ENCODE measurements at regions not wholly inside any gene's neighbourhood (a gene's known extent, or its start where the extent isn't known, plus 50 kb on each side); places are given as distances from the start of the nearest gene placed in this dataset.
"Not testable (repeated sequence)": the region's sequence is repeated elsewhere in the genome, so short reads cannot be mapped to it uniquely, and the experiment has no call there.

DNA sequence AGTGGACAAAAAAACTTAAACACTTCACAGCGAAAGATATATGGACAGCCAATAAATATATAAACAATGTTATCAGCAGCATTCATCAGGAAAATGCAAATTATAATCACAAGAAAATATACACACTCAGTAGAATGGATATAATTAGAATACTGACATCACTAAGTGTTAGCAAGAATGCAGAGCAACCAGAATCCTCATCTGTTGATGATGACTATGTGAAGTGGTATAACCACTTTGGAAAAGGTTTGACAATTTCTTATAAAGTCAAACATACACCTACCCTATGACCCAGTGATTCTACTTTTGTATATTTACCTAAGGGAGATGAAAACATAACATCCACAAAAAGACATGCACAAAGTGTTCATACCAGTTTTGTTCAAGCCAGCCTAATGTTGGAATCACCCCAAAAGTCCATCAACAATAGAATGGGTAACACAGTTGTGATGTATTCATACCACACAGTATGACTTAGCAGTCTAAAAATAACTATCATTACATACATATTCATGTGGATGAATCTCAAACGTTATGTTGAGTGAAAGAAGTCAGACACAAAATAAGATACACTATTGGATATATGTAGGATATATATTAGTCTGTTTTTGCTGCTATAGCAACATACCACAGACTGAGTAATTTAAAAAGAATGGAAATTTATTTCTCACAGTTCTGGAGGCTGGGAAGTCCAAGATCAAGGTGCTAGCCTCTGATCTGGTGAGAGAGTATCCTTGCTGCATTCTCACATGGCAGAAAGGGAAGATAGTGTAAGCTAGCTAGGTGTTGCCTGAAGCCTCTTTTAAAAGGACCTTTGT, 148.8 kb upstream of the ADAMTSL1 start:
- no peaks in the 10 kb centered on the region for H3K27me3 Mint-ChIP-seq (ENCODE audit: low read depth, unreplicated experiment)
- no peaks in the 10 kb centered on the region for H3K4me1 ChIP-seq (ENCODE audit: insufficient read depth, low read length)
- H3K27ac ChIP-seq (ENCODE audit: low read depth, low read length) = peak overlapping the region; percentile 5
- no peak overlapping the region for H3K4me3 ChIP-seq (ENCODE audit: insufficient read depth, low read depth, low read length)
- DNase-seq (ENCODE audit: low read depth) = peak; percentile 29
- H3K27ac Mint-ChIP-seq (ENCODE audit: unreplicated experiment) = no peak overlapping the region
- H3K36me3 Mint-ChIP-seq (ENCODE audit: low read depth, unreplicated experiment) = no peaks in the 10 kb centered on the region
- H3K36me3 ChIP-seq (ENCODE audit: insufficient read depth, low read length) = no peaks in the 10 kb centered on the region
- no peak for FAIRE-seq
- H3K27me3 ChIP-seq (ENCODE audit: insufficient read depth, low read length) = no peaks in the 10 kb centered on the region
- peaks cover 9% of the 10 kb centered on the region for H3K9me3 Mint-ChIP-seq (ENCODE audit: unreplicated experiment)
- TF ChIP-seq, protein P1, sequence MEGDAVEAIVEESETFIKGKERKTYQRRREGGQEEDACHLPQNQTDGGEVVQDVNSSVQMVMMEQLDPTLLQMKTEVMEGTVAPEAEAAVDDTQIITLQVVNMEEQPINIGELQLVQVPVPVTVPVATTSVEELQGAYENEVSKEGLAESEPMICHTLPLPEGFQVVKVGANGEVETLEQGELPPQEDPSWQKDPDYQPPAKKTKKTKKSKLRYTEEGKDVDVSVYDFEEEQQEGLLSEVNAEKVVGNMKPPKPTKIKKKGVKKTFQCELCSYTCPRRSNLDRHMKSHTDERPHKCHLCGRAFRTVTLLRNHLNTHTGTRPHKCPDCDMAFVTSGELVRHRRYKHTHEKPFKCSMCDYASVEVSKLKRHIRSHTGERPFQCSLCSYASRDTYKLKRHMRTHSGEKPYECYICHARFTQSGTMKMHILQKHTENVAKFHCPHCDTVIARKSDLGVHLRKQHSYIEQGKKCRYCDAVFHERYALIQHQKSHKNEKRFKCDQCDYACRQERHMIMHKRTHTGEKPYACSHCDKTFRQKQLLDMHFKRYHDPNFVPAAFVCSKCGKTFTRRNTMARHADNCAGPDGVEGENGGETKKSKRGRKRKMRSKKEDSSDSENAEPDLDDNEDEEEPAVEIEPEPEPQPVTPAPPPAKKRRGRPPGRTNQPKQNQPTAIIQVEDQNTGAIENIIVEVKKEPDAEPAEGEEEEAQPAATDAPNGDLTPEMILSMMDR (IDR thresholded peaks at IDR 0.05; ENCODE audit: insufficient read depth, low read depth, low read length) = no peak
- TF ChIP-seq EZH2 (IDR thresholded peaks at IDR 0.05; ENCODE audit: insufficient read depth, low read length) = no peak
- H4K20me1 ChIP-seq (ENCODE audit: insufficient read depth, low read length) = no peaks in the 10 kb centered on the region
- H3K9ac ChIP-seq (ENCODE audit: low read length) = no peak overlapping the region
- no peak overlapping the region for H2AFZ ChIP-seq (ENCODE audit: low read depth, low read length)
- no peak overlapping the region for H3K4me3 Mint-ChIP-seq (ENCODE audit: unreplicated experiment)
- H3K4me2 ChIP-seq (ENCODE audit: low read length) = no peak overlapping the region
- H3K9me3 ChIP-seq (ENCODE audit: insufficient read depth, low read depth, low read length) = no peaks in the 10 kb centered on the region
- no peaks in the 10 kb centered on the region for H3K79me2 ChIP-seq (ENCODE audit: insufficient read depth, low read length)
- H3K4me1 Mint-ChIP-seq (ENCODE audit: low read depth, unreplicated experiment) = no peaks in the 10 kb centered on the region

DNA sequence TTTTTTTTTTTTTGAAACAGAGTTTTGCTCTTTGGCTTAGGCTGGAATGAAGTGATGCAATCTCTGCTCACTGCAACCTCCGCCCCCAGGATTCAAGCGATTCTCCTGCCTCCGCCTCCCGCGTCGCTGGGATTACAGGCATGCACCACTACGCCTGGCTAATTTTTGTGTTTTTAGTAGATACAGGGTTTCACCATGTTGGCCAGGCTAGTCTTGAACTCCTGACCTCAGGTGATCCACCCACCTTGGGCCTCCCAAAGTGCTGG, 148.3 kb upstream of the ADAMTSL1 start:
- H3K27me3 Mint-ChIP-seq (ENCODE audit: low read depth, unreplicated experiment); FAIRE-seq; DNase-seq (ENCODE audit: low read depth); H3K4me3 ChIP-seq (ENCODE audit: insufficient read depth, low read depth, low read length); H3K9me3 Mint-ChIP-seq (ENCODE audit: unreplicated experiment); H3K27me3 ChIP-seq (ENCODE audit: insufficient read depth, low read length); H3K9ac ChIP-seq (ENCODE audit: low read length); H3K4me1 Mint-ChIP-seq (ENCODE audit: low read depth, unreplicated experiment); H3K4me3 Mint-ChIP-seq (ENCODE audit: unreplicated experiment); H3K9me3 ChIP-seq (ENCODE audit: insufficient read depth, low read depth, low read length); H3K27ac ChIP-seq (ENCODE audit: low read depth, low read length); H2AFZ ChIP-seq (ENCODE audit: low read depth, low read length); H3K79me2 ChIP-seq (ENCODE audit: insufficient read depth, low read length); H3K36me3 Mint-ChIP-seq (ENCODE audit: low read depth, unreplicated experiment); H3K27ac Mint-ChIP-seq (ENCODE audit: unreplicated experiment); H4K20me1 ChIP-seq (ENCODE audit: insufficient read depth, low read length); H3K4me1 ChIP-seq (ENCODE audit: insufficient read depth, low read length); H3K36me3 ChIP-seq (ENCODE audit: insufficient read depth, low read length); H3K4me2 ChIP-seq (ENCODE audit: low read length): not testable (repeated sequence)

DNA sequence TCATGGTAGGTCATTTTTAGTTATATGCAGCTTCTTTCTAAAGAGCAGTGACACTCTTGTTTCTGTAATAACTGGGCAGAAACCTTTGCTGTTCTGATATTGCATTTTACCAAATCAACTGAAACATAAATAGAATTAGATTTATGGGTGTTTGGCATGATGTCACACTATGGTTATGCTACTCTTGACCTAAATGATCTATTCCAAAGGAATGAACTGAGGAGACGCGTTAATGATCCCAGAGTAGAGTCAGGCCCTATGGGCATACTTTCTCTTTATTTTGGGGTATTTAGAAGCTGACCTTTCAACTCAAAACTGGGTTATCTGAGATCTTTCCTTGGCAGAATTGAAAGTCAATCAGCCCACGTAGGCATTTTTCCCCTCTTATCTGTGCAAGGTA, 146.8 kb upstream of the ADAMTSL1 start:
- H3K36me3 ChIP-seq (ENCODE audit: insufficient read depth, low read length) = no peaks in the 10 kb centered on the region
- Mint-ChIP-seq H3K27me3 (ENCODE audit: low read depth, unreplicated experiment) (no peaks in the 10 kb centered on the region), H3K27ac (ENCODE audit: unreplicated experiment) (no peak overlapping the region), H3K4me1 (ENCODE audit: low read depth, unreplicated experiment) (peaks cover 3% of the 10 kb centered on the region), H3K36me3 (ENCODE audit: low read depth, unreplicated experiment) (no peaks in the 10 kb centered on the region), H3K4me3 (ENCODE audit: unreplicated experiment) (no peak overlapping the region), H3K9me3 (ENCODE audit: unreplicated experiment) (peaks cover 9% of the 10 kb centered on the region)
- no peak overlapping the region for H3K4me3 ChIP-seq (ENCODE audit: insufficient read depth, low read depth, low read length)
- no peaks in the 10 kb centered on the region for H3K79me2 ChIP-seq (ENCODE audit: insufficient read depth, low read length)
- peaks cover 3% of the 10 kb centered on the region for H3K4me1 ChIP-seq (ENCODE audit: insufficient read depth, low read length)
- FAIRE-seq (no peak), DNase-seq (ENCODE audit: low read depth) (peak; percentile 26)
- H4K20me1 ChIP-seq (ENCODE audit: insufficient read depth, low read length) = no peaks in the 10 kb centered on the region
- H2AFZ ChIP-seq (ENCODE audit: low read depth, low read length) = no peak overlapping the region
- TF ChIP-seq, protein P1 (IDR thresholded peaks at IDR 0.05; ENCODE audit: insufficient read depth, low read depth, low read length) = no peak
- no peak for TF ChIP-seq EZH2 (IDR thresholded peaks at IDR 0.05; ENCODE audit: insufficient read depth, low read length)
- H3K27ac ChIP-seq (ENCODE audit: low read depth, low read length) = no peak overlapping the region
- H3K9me3 ChIP-seq (ENCODE audit: insufficient read depth, low read depth, low read length) = no peaks in the 10 kb centered on the region
- no peaks in the 10 kb centered on the region for H3K27me3 ChIP-seq (ENCODE audit: insufficient read depth, low read length)
- no peak overlapping the region for H3K4me2 ChIP-seq (ENCODE audit: low read length)
- H3K9ac ChIP-seq (ENCODE audit: low read length) = no peak overlapping the region

All from astrocyte (in vitro differentiated cells and primary cell).